Thoracic aorta (tissue), 2 donors: ENCODE measurements at regions not wholly inside any gene's neighbourhood (a gene's known extent, or its start where the extent isn't known, plus 50 kb on each side); places are given as distances from the start of the nearest gene placed in this dataset.

Experiments
- ATAC-seq: fragments of 150-250 bp; one replicate; pipeline ENCODE4 v1.8.0; 2017; ENCODE audit warnings: low read depth; ENCODE audit not compliant: insufficient number of reproducible peaks, low FRiP score
- DNase-seq: peaks from one replicate; pipeline ENCODE4 v3.0.0-alpha.2; 2020; ENCODE audit warnings: low spot score
- H3K27ac ChIP-seq, 2 donors: fragments of 200-600 bp; sonication (generic); 1 replicate in 1 of 2; 2 replicates in 1 of 2; pipeline ENCODE4 v1.5.1; 2016; ENCODE audit warnings: mild to moderate bottlenecking in 2 of 2, moderate library complexity in 2 of 2
- H3K27me3 ChIP-seq: fragments of 200-600 bp; sonication (generic); replicated peaks from 2 replicates; pipeline ENCODE4 v1.6.0; 2016; ENCODE audit warnings: mild to moderate bottlenecking; ENCODE audit not compliant: insufficient read depth
- H3K36me3 ChIP-seq: fragments of 200-600 bp; sonication (generic); one replicate; pipeline ENCODE4 v1.5.1; 2016
- H3K4me1 ChIP-seq, 2 donors: fragments of 200-600 bp; sonication (generic); 1 replicate in 1 of 2; 2 replicates in 1 of 2; pipeline versions ENCODE4 v1.5.1 to v1.6.0; 2016; ENCODE audit warnings: low read depth in 2 of 2, mild to moderate bottlenecking in 1 of 2; ENCODE audit not compliant: control insufficient read depth in 1 of 2
- H3K4me3 ChIP-seq: fragments of 200-600 bp; sonication (generic); 2 replicates; pipeline ENCODE4 v1.5.1; 2016; ENCODE audit warnings: mild to moderate bottlenecking
- H3K9me3 ChIP-seq: fragments of 200-600 bp; sonication (generic); 2 replicates; pipeline ENCODE4 v1.5.1; 2016
- CTCF ChIP-seq: fragments of 200-600 bp; sonication (generic); IDR thresholded peaks from one replicate; pipeline ENCODE4 v1.5.1; 2019; ENCODE audit warnings: antibody characterized with exemption

GRCh38 chr5:84816746-84817547 is 432.3 kb upstream of the EDIL3 start:
- DNase-seq (no peak), ATAC-seq (no peak)
- Histone ChIP-seq H3K36me3 (no peaks in the 10 kb centered on the region), H3K4me1 (no peaks in the 10 kb centered on the region), H3K9me3 (no peaks in the 10 kb centered on the region), H3K27ac (no peak overlapping the region), H3K4me3 (no peak overlapping the region), H3K27me3 (no peaks in the 10 kb centered on the region)
- TF ChIP-seq CTCF: no peak

- ATAC-seq: no peak
- Histone ChIP-seq H3K4me1 (no peaks in the 10 kb centered on the region), H3K27ac (no peak overlapping the region), H3K4me3 (no peak overlapping the region), H3K27me3 (no peaks in the 10 kb centered on the region), H3K9me3 (no peaks in the 10 kb centered on the region), H3K36me3 (no peaks in the 10 kb centered on the region)
- no peak for TF ChIP-seq CTCF
- DNase-seq: no peak
These were observed 431.5 kb upstream of the EDIL3 start for GRCh38 chr5:84816160-84816559.

- TF ChIP-seq CTCF: no peak
- no peak for ATAC-seq
These were observed 420.8 kb upstream of the EDIL3 start for GRCh38 chr5:84805473-84805872.

DNA sequence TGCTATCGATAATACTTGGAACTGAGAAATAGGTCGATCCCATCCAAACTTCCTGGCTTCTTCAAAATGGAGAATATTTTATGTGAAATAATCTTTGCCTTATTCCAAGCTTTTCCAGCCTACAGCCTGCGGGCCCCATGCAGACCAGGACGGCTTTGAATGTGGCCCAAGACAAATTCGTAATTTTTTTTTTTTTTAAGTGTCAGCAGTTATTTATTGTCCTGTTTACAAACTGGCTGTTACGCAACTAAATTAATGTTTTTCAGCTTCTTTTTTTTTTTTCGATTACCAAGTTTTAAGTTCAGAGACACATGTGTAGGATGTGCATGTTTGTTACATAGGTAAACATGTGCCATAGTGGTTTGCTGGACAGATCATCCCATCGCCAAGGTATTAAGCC is 411.7 kb upstream of the EDIL3 start:
- Histone ChIP-seq H3K36me3 (no peaks in the 10 kb centered on the region), H3K4me3 (no peak overlapping the region), H3K27ac (no peak overlapping the region), H3K27me3 (no peaks in the 10 kb centered on the region), H3K9me3 (no peaks in the 10 kb centered on the region), H3K4me1 (no peaks in the 10 kb centered on the region)
- ATAC-seq (no peak), DNase-seq (no peak)
- no peak for TF ChIP-seq CTCF

More at GRCh38 chr5:84805473-84805872, 420.8 kb upstream of the EDIL3 start:
- Histone ChIP-seq H3K9me3 (no peaks in the 10 kb centered on the region), H3K4me3 (no peak overlapping the region), H3K4me1 (no peaks in the 10 kb centered on the region), H3K36me3 (no peaks in the 10 kb centered on the region), H3K27ac (no peak overlapping the region), H3K27me3 (no peaks in the 10 kb centered on the region)
- no peak for DNase-seq

DNA sequence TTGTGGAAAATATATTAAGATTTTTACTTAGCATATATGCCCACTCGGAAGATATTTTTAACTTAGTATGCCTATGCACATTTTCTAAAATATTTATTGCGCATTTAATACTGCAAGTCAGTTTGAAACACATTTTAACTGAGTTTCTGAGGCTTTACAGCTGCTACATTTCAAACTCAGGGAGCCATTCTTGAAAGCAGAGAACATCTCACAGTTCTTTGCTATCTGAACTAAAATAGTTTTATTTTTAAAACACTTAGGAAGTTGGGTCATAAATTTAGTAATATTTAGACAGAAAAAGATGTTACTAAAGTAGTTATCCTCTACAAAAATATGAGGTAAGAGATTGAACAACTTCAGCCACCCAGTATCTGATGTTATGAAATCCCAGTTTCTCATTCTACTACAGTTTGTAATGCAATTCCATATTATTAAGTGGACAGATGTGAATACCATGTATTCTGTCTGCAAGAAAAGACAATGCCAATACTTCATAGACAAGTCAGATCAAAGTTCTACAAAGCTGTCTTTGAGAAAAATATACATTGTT is 409.9 kb upstream of the EDIL3 start:
- no peaks in the 10 kb centered on the region for H3K36me3 ChIP-seq
- H3K9me3 ChIP-seq: no peaks in the 10 kb centered on the region
- TF ChIP-seq CTCF: no peak
- no peak overlapping the region for H3K4me3 ChIP-seq
- no peak overlapping the region for H3K27ac ChIP-seq
- DNase-seq (no peak), ATAC-seq (no peak)
- no peaks in the 10 kb centered on the region for H3K4me1 ChIP-seq
- no peaks in the 10 kb centered on the region for H3K27me3 ChIP-seq
